ENCODE measurements at regions not wholly inside any gene's neighbourhood (a gene's known extent, or its start where the extent isn't known, plus 50 kb on each side); places are given as distances from the start of the nearest gene placed in this dataset.

DNA sequence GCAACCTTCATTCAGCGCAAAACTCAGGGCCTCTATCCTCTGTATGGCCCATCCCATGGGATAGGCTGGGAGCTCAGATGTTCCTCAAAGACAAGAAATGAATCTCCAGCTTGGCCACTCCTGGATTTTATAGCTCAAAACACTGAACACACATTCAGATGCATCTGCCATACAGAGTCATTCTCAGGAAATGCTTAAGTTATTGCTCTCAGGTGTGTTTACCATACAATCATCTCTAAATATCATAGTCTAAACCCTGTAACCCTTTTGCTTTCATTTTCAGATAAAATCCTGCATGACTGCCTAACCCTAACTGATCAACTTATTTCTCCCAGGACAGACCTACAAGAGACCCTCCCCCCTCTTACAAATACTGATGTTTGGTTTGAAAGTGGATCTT is 140.9 kb upstream of the FMR1 start:
- ChIA-PET CTCF (no interaction called here), POLR2A (no interaction called here)
- Histone ChIP-seq H3K9me3 (no peaks in the 10 kb centered on the region; the same call in 1 of the 2 replicates), H3K27me3 (ENCODE audit: insufficient read depth) (no peaks in the 10 kb centered on the region), H3K4me1 (ENCODE audit: control insufficient read depth in 1 of 2, insufficient read depth in 2 of 2, low read depth in 1 of 2, low read length in 1 of 2) (no peaks in the 10 kb centered on the region), H4K20me1 (ENCODE audit: insufficient read depth) (no peaks in the 10 kb centered on the region), H3K27ac (ENCODE audit: low read depth in 2 of 2, low read length in 1 of 2) (no peak overlapping the region), H2AFZ (ENCODE audit: low read depth) (no peak overlapping the region), H3K4me3 (ENCODE audit: low read depth in 2 of 2, low read length in 1 of 2) (no peak overlapping the region), H3K36me3 (replicated peaks in 1 of 2; ENCODE audit: control insufficient read depth in 1 of 2, insufficient read depth in 2 of 2, low read length in 1 of 2) (no peaks in the 10 kb centered on the region), H3K9me2 (no peaks in the 10 kb centered on the region), H3K79me2 (ENCODE audit: insufficient read depth) (no peaks in the 10 kb centered on the region), H3F3A (replicated peaks; ENCODE audit: insufficient read depth) (no peaks in the 10 kb centered on the region), H3K4me2 (no peak overlapping the region), H3K9ac (no peak overlapping the region)
- no peak for TF ChIP-seq ELF1 (IDR thresholded peaks at IDR 0.05)
- TF ChIP-seq CHD2 (IDR thresholded peaks at IDR 0.05; ENCODE audit: low read length, partially characterized antibody) = no peak
- TF ChIP-seq TAF1 (IDR thresholded peaks at IDR 0.05; ENCODE audit: borderline replicate concordance, low read depth, low read length) = no peak
- no peak for TF ChIP-seq NFIC (IDR thresholded peaks at IDR 0.05; ENCODE audit: borderline replicate concordance)
- TF ChIP-seq GATA2 (CRISPR knock-in tag; IDR thresholded peaks at IDR 0.05) = no peak
- TF ChIP-seq FOXJ3 (CRISPR knock-in tag; IDR thresholded peaks at IDR 0.05) = no peak
- TF ChIP-seq GABPA (IDR thresholded peaks at IDR 0.05; ENCODE audit: low read depth) = no peak
- no peak for TF ChIP-seq EP300 (IDR thresholded peaks at IDR 0.05; ENCODE audit: borderline replicate concordance in 1 of 2, low read depth in 1 of 2, low read length in 1 of 2)
- no peak for TF ChIP-seq NRF1 (IDR thresholded peaks at IDR 0.05; ENCODE audit: low read depth, low read length)
- WGBS (ENCODE audit: low lambda C conversion rate) = 42% methylated on average over 1 of the region's 1 CpG
- no peak for DNase-seq

DNA sequence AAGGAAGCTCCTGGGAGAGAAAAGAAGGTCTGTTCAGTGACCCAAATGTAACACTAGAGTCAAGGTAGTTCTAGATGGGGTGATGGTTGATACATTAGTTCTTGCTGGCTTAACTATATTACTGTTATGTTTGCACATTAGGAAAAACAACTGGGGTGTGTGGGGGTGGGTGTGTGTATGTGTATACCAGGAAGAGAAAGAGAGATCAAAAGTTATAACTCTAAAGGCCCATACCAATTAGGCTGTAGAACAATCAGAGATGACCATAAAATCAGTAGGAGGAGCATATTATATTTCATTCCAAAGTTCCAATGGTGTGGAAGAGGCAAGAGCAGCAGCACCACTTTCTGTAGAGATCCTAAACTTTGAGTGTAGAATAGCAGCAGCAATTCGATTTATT is 134.7 kb upstream of the FMR1 start:
- no peaks in the 10 kb centered on the region for H3K79me2 ChIP-seq (ENCODE audit: insufficient read depth)
- no peak for DNase-seq
- no peak overlapping the region for H3K9ac ChIP-seq
- no peaks in the 10 kb centered on the region for H3K36me3 ChIP-seq (replicated peaks in 1 of 2; ENCODE audit: control insufficient read depth in 1 of 2, insufficient read depth in 2 of 2, low read length in 1 of 2)
- no peaks in the 10 kb centered on the region for H4K20me1 ChIP-seq (ENCODE audit: insufficient read depth)
- no peak overlapping the region for H3K27ac ChIP-seq (ENCODE audit: low read depth in 2 of 2, low read length in 1 of 2)
- no peaks in the 10 kb centered on the region for H3K27me3 ChIP-seq (ENCODE audit: insufficient read depth)
- H3K4me1 ChIP-seq (ENCODE audit: control insufficient read depth in 1 of 2, insufficient read depth in 2 of 2, low read depth in 1 of 2, low read length in 1 of 2) = no peaks in the 10 kb centered on the region
- POLR2A ChIA-PET = no interaction called here
- H3K9me3 ChIP-seq = no peaks in the 10 kb centered on the region
- no peaks in the 10 kb centered on the region for H3K9me2 ChIP-seq
- H2AFZ ChIP-seq (ENCODE audit: low read depth) = no peak overlapping the region
- H3F3A ChIP-seq (replicated peaks; ENCODE audit: insufficient read depth) = no peaks in the 10 kb centered on the region
- CTCF ChIA-PET = interaction anchor here (1.7 kb wide), 1 partner anchor 10 kb away, joined by 5 read pairs; no protein-coding TSS in a partner anchor
- no peak overlapping the region for H3K4me3 ChIP-seq (ENCODE audit: low read depth in 2 of 2, low read length in 1 of 2)
- H3K4me2 ChIP-seq = no peak overlapping the region
- 0% methylated on average over 1 of the region's 1 CpG for WGBS (ENCODE audit: low lambda C conversion rate)
- TF ChIP-seq, protein P1, sequence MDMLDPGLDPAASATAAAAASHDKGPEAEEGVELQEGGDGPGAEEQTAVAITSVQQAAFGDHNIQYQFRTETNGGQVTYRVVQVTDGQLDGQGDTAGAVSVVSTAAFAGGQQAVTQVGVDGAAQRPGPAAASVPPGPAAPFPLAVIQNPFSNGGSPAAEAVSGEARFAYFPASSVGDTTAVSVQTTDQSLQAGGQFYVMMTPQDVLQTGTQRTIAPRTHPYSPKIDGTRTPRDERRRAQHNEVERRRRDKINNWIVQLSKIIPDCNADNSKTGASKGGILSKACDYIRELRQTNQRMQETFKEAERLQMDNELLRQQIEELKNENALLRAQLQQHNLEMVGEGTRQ (IDR thresholded peaks at IDR 0.05; ENCODE audit: borderline replicate concordance, low read depth, low read length) = no peak
- no peak for TF ChIP-seq FOSL2 (IDR thresholded peaks at IDR 0.05; ENCODE audit: borderline replicate concordance, low read depth)
- TF ChIP-seq, protein P2, sequence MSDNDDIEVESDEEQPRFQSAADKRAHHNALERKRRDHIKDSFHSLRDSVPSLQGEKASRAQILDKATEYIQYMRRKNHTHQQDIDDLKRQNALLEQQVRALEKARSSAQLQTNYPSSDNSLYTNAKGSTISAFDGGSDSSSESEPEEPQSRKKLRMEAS (IDR thresholded peaks at IDR 0.05; ENCODE audit: low read depth) = no peak
- TF ChIP-seq TAF1 (IDR thresholded peaks at IDR 0.05; ENCODE audit: borderline replicate concordance, low read depth, low read length) = no peak
- TF ChIP-seq, protein P3, sequence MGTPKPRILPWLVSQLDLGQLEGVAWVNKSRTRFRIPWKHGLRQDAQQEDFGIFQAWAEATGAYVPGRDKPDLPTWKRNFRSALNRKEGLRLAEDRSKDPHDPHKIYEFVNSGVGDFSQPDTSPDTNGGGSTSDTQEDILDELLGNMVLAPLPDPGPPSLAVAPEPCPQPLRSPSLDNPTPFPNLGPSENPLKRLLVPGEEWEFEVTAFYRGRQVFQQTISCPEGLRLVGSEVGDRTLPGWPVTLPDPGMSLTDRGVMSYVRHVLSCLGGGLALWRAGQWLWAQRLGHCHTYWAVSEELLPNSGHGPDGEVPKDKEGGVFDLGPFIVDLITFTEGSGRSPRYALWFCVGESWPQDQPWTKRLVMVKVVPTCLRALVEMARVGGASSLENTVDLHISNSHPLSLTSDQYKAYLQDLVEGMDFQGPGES (IDR thresholded peaks at IDR 0.05; ENCODE audit: low read depth, low read length) = no peak
- TF ChIP-seq RCOR1 (IDR thresholded peaks at IDR 0.05; ENCODE audit: low read length) = no peak
- TF ChIP-seq, protein P4, sequence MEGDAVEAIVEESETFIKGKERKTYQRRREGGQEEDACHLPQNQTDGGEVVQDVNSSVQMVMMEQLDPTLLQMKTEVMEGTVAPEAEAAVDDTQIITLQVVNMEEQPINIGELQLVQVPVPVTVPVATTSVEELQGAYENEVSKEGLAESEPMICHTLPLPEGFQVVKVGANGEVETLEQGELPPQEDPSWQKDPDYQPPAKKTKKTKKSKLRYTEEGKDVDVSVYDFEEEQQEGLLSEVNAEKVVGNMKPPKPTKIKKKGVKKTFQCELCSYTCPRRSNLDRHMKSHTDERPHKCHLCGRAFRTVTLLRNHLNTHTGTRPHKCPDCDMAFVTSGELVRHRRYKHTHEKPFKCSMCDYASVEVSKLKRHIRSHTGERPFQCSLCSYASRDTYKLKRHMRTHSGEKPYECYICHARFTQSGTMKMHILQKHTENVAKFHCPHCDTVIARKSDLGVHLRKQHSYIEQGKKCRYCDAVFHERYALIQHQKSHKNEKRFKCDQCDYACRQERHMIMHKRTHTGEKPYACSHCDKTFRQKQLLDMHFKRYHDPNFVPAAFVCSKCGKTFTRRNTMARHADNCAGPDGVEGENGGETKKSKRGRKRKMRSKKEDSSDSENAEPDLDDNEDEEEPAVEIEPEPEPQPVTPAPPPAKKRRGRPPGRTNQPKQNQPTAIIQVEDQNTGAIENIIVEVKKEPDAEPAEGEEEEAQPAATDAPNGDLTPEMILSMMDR (IDR thresholded peaks at IDR 0.05) = no peak
- no peak for TF ChIP-seq NRF1 (IDR thresholded peaks at IDR 0.05; ENCODE audit: low read depth, low read length)
- TF ChIP-seq, protein P5, sequence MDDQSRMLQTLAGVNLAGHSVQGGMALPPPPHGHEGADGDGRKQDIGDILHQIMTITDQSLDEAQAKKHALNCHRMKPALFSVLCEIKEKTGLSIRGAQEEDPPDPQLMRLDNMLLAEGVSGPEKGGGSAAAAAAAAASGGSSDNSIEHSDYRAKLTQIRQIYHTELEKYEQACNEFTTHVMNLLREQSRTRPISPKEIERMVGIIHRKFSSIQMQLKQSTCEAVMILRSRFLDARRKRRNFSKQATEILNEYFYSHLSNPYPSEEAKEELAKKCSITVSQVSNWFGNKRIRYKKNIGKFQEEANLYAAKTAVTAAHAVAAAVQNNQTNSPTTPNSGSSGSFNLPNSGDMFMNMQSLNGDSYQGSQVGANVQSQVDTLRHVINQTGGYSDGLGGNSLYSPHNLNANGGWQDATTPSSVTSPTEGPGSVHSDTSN (IDR thresholded peaks at IDR 0.05) = no peak
- TF ChIP-seq GATA2 (CRISPR knock-in tag; IDR thresholded peaks at IDR 0.05) = no peak
- TF ChIP-seq, protein P6, sequence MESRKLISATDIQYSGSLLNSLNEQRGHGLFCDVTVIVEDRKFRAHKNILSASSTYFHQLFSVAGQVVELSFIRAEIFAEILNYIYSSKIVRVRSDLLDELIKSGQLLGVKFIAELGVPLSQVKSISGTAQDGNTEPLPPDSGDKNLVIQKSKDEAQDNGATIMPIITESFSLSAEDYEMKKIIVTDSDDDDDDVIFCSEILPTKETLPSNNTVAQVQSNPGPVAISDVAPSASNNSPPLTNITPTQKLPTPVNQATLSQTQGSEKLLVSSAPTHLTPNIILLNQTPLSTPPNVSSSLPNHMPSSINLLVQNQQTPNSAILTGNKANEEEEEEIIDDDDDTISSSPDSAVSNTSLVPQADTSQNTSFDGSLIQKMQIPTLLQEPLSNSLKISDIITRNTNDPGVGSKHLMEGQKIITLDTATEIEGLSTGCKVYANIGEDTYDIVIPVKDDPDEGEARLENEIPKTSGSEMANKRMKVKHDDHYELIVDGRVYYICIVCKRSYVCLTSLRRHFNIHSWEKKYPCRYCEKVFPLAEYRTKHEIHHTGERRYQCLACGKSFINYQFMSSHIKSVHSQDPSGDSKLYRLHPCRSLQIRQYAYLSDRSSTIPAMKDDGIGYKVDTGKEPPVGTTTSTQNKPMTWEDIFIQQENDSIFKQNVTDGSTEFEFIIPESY (IDR thresholded peaks at IDR 0.05; ENCODE audit: borderline replicate concordance, low read depth) = no peak
- TF ChIP-seq SIN3A (IDR thresholded peaks at IDR 0.05; ENCODE audit: borderline replicate concordance, low read depth, low read length) = no peak
- no peak for TF ChIP-seq FOXJ3 (CRISPR knock-in tag; IDR thresholded peaks at IDR 0.05)
- TF ChIP-seq EZH2phosphoT487 (IDR thresholded peaks at IDR 0.05; ENCODE audit: borderline replicate concordance, low read depth) = no peak
- no peak for TF ChIP-seq FOXM1 (IDR thresholded peaks at IDR 0.05; ENCODE audit: low read depth)

All from SK-N-SH (cell line).